ENCODE measurements at regions not wholly inside any gene's neighbourhood (a gene's known extent, or its start where the extent isn't known, plus 50 kb on each side); places are given as distances from the start of the nearest gene placed in this dataset.

- no peak overlapping the region for H3K27ac ChIP-seq (ENCODE audit: low read length in 2 of 2)
- H3K4me1 Mint-ChIP-seq = peaks cover 2% of the 10 kb centered on the region
- peaks cover 0 to 4% (median 2%) of the 10 kb centered on the region in 4 experiments for H3K27me3 ChIP-seq (replicated peaks in 1 of 4; ENCODE audit: control extremely low read depth in 1 of 4, control insufficient read depth in 3 of 4, insufficient read depth in 4 of 4, low read length in 3 of 4)
- no peaks in the 10 kb centered on the region for H3K9me3 Mint-ChIP-seq (ENCODE audit: insufficient read depth)
- H3K27me3 Mint-ChIP-seq = peaks cover 35% of the 10 kb centered on the region
- ChIA-PET POLR2A (no interaction called here), CTCF (no interaction called here)
- TF ChIP-seq, protein P1, sequence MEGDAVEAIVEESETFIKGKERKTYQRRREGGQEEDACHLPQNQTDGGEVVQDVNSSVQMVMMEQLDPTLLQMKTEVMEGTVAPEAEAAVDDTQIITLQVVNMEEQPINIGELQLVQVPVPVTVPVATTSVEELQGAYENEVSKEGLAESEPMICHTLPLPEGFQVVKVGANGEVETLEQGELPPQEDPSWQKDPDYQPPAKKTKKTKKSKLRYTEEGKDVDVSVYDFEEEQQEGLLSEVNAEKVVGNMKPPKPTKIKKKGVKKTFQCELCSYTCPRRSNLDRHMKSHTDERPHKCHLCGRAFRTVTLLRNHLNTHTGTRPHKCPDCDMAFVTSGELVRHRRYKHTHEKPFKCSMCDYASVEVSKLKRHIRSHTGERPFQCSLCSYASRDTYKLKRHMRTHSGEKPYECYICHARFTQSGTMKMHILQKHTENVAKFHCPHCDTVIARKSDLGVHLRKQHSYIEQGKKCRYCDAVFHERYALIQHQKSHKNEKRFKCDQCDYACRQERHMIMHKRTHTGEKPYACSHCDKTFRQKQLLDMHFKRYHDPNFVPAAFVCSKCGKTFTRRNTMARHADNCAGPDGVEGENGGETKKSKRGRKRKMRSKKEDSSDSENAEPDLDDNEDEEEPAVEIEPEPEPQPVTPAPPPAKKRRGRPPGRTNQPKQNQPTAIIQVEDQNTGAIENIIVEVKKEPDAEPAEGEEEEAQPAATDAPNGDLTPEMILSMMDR (IDR thresholded peaks at IDR 0.05) = no peak
- TF ChIP-seq EZH2 (IDR thresholded peaks at IDR 0.05; ENCODE audit: borderline replicate concordance, insufficient read depth, low read depth, low read length, poor library complexity, severe bottlenecking) = no peak
- no peaks in the 10 kb centered on the region for H4K20me1 ChIP-seq (ENCODE audit: control insufficient read depth, insufficient read depth, low read length, poor library complexity, severe bottlenecking)
- H3K9ac ChIP-seq (ENCODE audit: low read length) = no peak overlapping the region
- H3K4me2 ChIP-seq (replicated peaks; ENCODE audit: low read depth, low read length, poor library complexity, severe bottlenecking) = no peak overlapping the region
- ATAC-seq (ENCODE audit: low read depth) (no peak), DNase-seq (no peak)
- H3K36me3 ChIP-seq (replicated peaks in 1 of 2; ENCODE audit: control extremely low read depth in 1 of 2, control insufficient read depth in 1 of 2, extremely low read depth in 1 of 2, insufficient read depth in 2 of 2, low read length in 1 of 2) = no peaks in the 10 kb centered on the region
- no peaks in the 10 kb centered on the region for H3K79me2 ChIP-seq (ENCODE audit: control insufficient read depth, insufficient read depth, low read length)
- H3K27ac Mint-ChIP-seq = no peak overlapping the region
- H3K4me3 ChIP-seq (ENCODE audit: control extremely low read depth in 1 of 5, extremely low read depth in 1 of 5, insufficient read depth in 1 of 5, low read depth in 2 of 5, low read length in 4 of 5) = no peak overlapping the region
- peaks cover 0 to 2% (median 0%) of the 10 kb centered on the region in 3 donors for H3K9me3 ChIP-seq (ENCODE audit: control extremely low read depth in 1 of 3, control insufficient read depth in 2 of 3, insufficient read depth in 1 of 3, low read length in 2 of 3)
- no peak overlapping the region for H3K4me3 Mint-ChIP-seq
- intact Hi-C loops (cut with micrococcal nuclease) = no loop called here
- H2AFZ ChIP-seq (ENCODE audit: insufficient read depth, low read depth, low read length, poor library complexity, severe bottlenecking) = no peak overlapping the region
- no peaks in the 10 kb centered on the region for H3K4me1 ChIP-seq (ENCODE audit: control insufficient read depth in 2 of 2, insufficient read depth in 2 of 2, low read length in 2 of 2)
- 87% methylated on average over 11 of the region's 12 CpGs for WGBS (ENCODE audit: insufficient coverage)
These were observed 134.4 kb downstream of the SMIM20 start for GRCh38 chr4:26048378-26048882.

GRCh38 chr4:26048950-26049349, 134.9 kb downstream of the SMIM20 start:
- Histone ChIP-seq H3K4me1 (ENCODE audit: control insufficient read depth in 2 of 2, insufficient read depth in 2 of 2, low read length in 2 of 2) (no peaks in the 10 kb centered on the region), H3K79me2 (ENCODE audit: control insufficient read depth, insufficient read depth, low read length) (no peaks in the 10 kb centered on the region), H3K9ac (ENCODE audit: low read length) (no peak overlapping the region), H3K27ac (ENCODE audit: low read length in 2 of 2) (no peak overlapping the region), H3K27me3 (replicated peaks in 1 of 4; ENCODE audit: control extremely low read depth in 1 of 4, control insufficient read depth in 3 of 4, insufficient read depth in 4 of 4, low read length in 3 of 4) (peaks cover 0 to 4% (median 2%) of the 10 kb centered on the region in 4 experiments), H4K20me1 (ENCODE audit: control insufficient read depth, insufficient read depth, low read length, poor library complexity, severe bottlenecking) (no peaks in the 10 kb centered on the region), H3K9me3 (ENCODE audit: control extremely low read depth in 1 of 3, control insufficient read depth in 2 of 3, insufficient read depth in 1 of 3, low read length in 2 of 3) (peaks cover 0 to 2% (median 0%) of the 10 kb centered on the region in 3 donors), H3K4me2 (replicated peaks; ENCODE audit: low read depth, low read length, poor library complexity, severe bottlenecking) (no peak overlapping the region), H2AFZ (ENCODE audit: insufficient read depth, low read depth, low read length, poor library complexity, severe bottlenecking) (no peak overlapping the region), H3K4me3 (ENCODE audit: control extremely low read depth in 1 of 5, extremely low read depth in 1 of 5, insufficient read depth in 1 of 5, low read depth in 2 of 5, low read length in 4 of 5) (no peak overlapping the region), H3K36me3 (replicated peaks in 1 of 2; ENCODE audit: control extremely low read depth in 1 of 2, control insufficient read depth in 1 of 2, extremely low read depth in 1 of 2, insufficient read depth in 2 of 2, low read length in 1 of 2) (no peaks in the 10 kb centered on the region)
- CTCF ChIA-PET = no interaction called here
- DNase-seq (no peak), ATAC-seq (ENCODE audit: low read depth) (no peak)
- TF ChIP-seq, protein P1 (IDR thresholded peaks at IDR 0.05) = no peak
- TF ChIP-seq EZH2 (IDR thresholded peaks at IDR 0.05; ENCODE audit: borderline replicate concordance, insufficient read depth, low read depth, low read length, poor library complexity, severe bottlenecking) = no peak
- 69% methylated on average over 6 of the region's 9 CpGs for WGBS (ENCODE audit: insufficient coverage)
- Mint-ChIP-seq H3K27me3 (peaks cover 34% of the 10 kb centered on the region), H3K27ac (no peak overlapping the region), H3K4me3 (no peak overlapping the region), H3K9me3 (ENCODE audit: insufficient read depth) (no peaks in the 10 kb centered on the region), H3K4me1 (peaks cover 2% of the 10 kb centered on the region)
- intact Hi-C loops (cut with micrococcal nuclease) = no loop called here
- POLR2A ChIA-PET = no interaction called here
